MV-4-11 (cell line): ENCODE measurements at regions not wholly inside any gene's neighbourhood (a gene's known extent, or its start where the extent isn't known, plus 50 kb on each side); places are given as distances from the start of the nearest gene placed in this dataset.
A peak's percentile ranks its signal among the peaks of the same experiment; 100 is the strongest.

Experiments
- DNase-seq: peaks from one replicate; lab custom pipeline; 2025; lab: John Stamatoyannopoulos, UW

- no peak for DNase-seq
Measured at GRCh38 chr6:53974941-53975340, 136.3 kb upstream of the MLIP start.

GRCh38 chr6:53975941-53976615, 135.2 kb upstream of the MLIP start:
- no peak for DNase-seq

GRCh38 chr6:53977551-53977950, 133.7 kb upstream of the MLIP start:
- no peak for DNase-seq

GRCh38 chr6:53979468-53980067, 131.7 kb upstream of the MLIP start:
- peak; percentile 7 for DNase-seq

- no peak for DNase-seq
Measured at GRCh38 chr6:53982366-53983050, 128.7 kb upstream of the MLIP start.

GRCh38 chr6:53983301-53983700, 127.9 kb upstream of the MLIP start:
- no peak for DNase-seq

- no peak for DNase-seq
Measured at GRCh38 chr6:53984163-53984562, 127.1 kb upstream of the MLIP start.

GRCh38 chr6:53984581-53984980, 126.7 kb upstream of the MLIP start:
- DNase-seq: no peak

- DNase-seq: no peak
Measured at GRCh38 chr6:53985366-53985765, 125.9 kb upstream of the MLIP start.

- DNase-seq: no peak
Measured at GRCh38 chr6:53986165-53986720, 125.0 kb upstream of the MLIP start.

- no peak for DNase-seq
Measured at GRCh38 chr6:53986721-53987521, 124.3 kb upstream of the MLIP start.

- DNase-seq: no peak
Measured at GRCh38 chr6:53987522-53987888, 123.7 kb upstream of the MLIP start.

- no peak for DNase-seq
Measured at GRCh38 chr6:53989504-53989903, 121.7 kb upstream of the MLIP start.

- no peak for DNase-seq
Measured at GRCh38 chr6:53992522-53992921, 118.7 kb upstream of the MLIP start.

- DNase-seq: no peak
Measured at GRCh38 chr6:53994201-53994600, 117.0 kb upstream of the MLIP start.

- DNase-seq: no peak
Measured at GRCh38 chr6:53995935-53996334, 115.3 kb upstream of the MLIP start.

GRCh38 chr6:53998303-53998702, 112.9 kb upstream of the MLIP start:
- no peak for DNase-seq

- no peak for DNase-seq
Measured at GRCh38 chr6:53999088-53999755, 112.0 kb upstream of the MLIP start.

- DNase-seq: no peak
Measured at GRCh38 chr6:54002116-54002515, 109.1 kb upstream of the MLIP start.

- no peak for DNase-seq
Measured at GRCh38 chr6:54003316-54003715, 107.9 kb upstream of the MLIP start.

GRCh38 chr6:54008589-54008988, 102.7 kb upstream of the MLIP start:
- DNase-seq: no peak
